Vagina (tissue), 2 donors: ENCODE measurements at regions not wholly inside any gene's neighbourhood (a gene's known extent, or its start where the extent isn't known, plus 50 kb on each side); places are given as distances from the start of the nearest gene placed in this dataset.

Experiments
- DNase-seq, 2 donors: peaks; one replicate each; pipeline ENCODE4 v3.0.0-alpha.2; 2017; ENCODE audit errors: extremely low spot score in 2 of 2
- H3K27ac ChIP-seq: fragments of 200-600 bp; sonication (generic); one replicate; pipeline ENCODE4 v1.5.1; 2019
- H3K27me3 ChIP-seq: fragments of 200-600 bp; sonication (generic); one replicate; pipeline ENCODE4 v1.5.1; 2019
- H3K36me3 ChIP-seq, 2 donors: fragments of 200-600 bp; sonication (generic); one replicate each; pipeline ENCODE4 v1.5.1; 2017 to 2019
- H3K4me1 ChIP-seq: fragments of 200-600 bp; sonication (generic); one replicate; pipeline ENCODE4 v1.5.1; 2019
- H3K4me3 ChIP-seq, 2 donors: fragments of 200-600 bp; sonication (generic); 1 replicate in 1 of 2; 2 replicates in 1 of 2; pipeline ENCODE4 v1.5.1; 2016 to 2019
- H3K9me3 ChIP-seq: fragments of 200-600 bp; sonication (generic); one replicate; pipeline ENCODE4 v1.5.1; 2019
- CTCF ChIP-seq, 3 experiments: fragments of 450-650 bp in 2 of 3; fragments of 200-600 bp in 1 of 3; sonication (generic) in 1 of 3; IDR thresholded peaks; one replicate each; pipeline ENCODE4 v1.5.1; 2017 to 2019; ENCODE audit warnings: antibody characterized with exemption in 3 of 3, mild to moderate bottlenecking in 2 of 3, moderate library complexity in 2 of 3
- POLR2A ChIP-seq, 2 donors: fragments of 450-650 bp; IDR thresholded peaks; one replicate each; pipeline ENCODE4 v1.6.1; 2017; ENCODE audit warnings: antibody characterized with exemption in 2 of 2, mild to moderate bottlenecking in 2 of 2, moderate library complexity in 2 of 2
- POLR2AphosphoS5 ChIP-seq, 2 donors: sonication (generic); formaldehyde crosslinking; IDR thresholded peaks; one replicate each; pipeline ENCODE4 v1.9.0; 2017; ENCODE audit warnings: antibody characterized with exemption in 2 of 2, mild to moderate bottlenecking in 2 of 2, low read depth in 1 of 2; ENCODE audit not compliant: insufficient read depth in 1 of 2
- intact Hi-C: fragments of 100-400 bp; cut with DNase I; formaldehyde crosslinking; loops from one replicate; pipeline ENCODE4 v1.15.1; 2023

- H3K27ac ChIP-seq, result peak overlapping the region; percentile 16
- TF ChIP-seq POLR2A (IDR thresholded peaks at IDR 0.05) (no peak), POLR2AphosphoS5 (IDR thresholded peaks at IDR 0.05; ENCODE audit: insufficient read depth in 1 of 2, low read depth in 1 of 2) (peak in 1 of 2 donors; percentile 76), CTCF (IDR thresholded peaks at IDR 0.05) (no peak)
- intact Hi-C loops, result loop anchor here (5.0 to 10.0 kb wide), 2 partner anchors 187 to 250 kb away; partner anchors contain the start of gene IRF2
- peak in 1 of 2 donors; percentile 87 for DNase-seq
- H3K27me3 ChIP-seq, result no peaks in the 10 kb centered on the region
- no peaks in the 10 kb centered on the region for H3K9me3 ChIP-seq
- no peaks in the 10 kb centered on the region for H3K36me3 ChIP-seq
- no peak overlapping the region for H3K4me3 ChIP-seq
- peaks cover 21% of the 10 kb centered on the region for H3K4me1 ChIP-seq
Observed at GRCh38 chr4:184287697-184288255, 70.1 kb upstream of the ENPP6 start.

- DNase-seq, result no peak
- H3K36me3 ChIP-seq, result no peaks in the 10 kb centered on the region
- intact Hi-C loops, result loop anchor here (5.0 to 10.0 kb wide), 2 partner anchors 188 to 251 kb away; partner anchors contain the start of gene IRF2
- TF ChIP-seq CTCF (IDR thresholded peaks at IDR 0.05), result no peak
- TF ChIP-seq POLR2A (IDR thresholded peaks at IDR 0.05), result no peak
- TF ChIP-seq POLR2AphosphoS5 (IDR thresholded peaks at IDR 0.05; ENCODE audit: insufficient read depth in 1 of 2, low read depth in 1 of 2), result no peak
- H3K4me3 ChIP-seq, result no peak overlapping the region
- peaks cover 26% of the 10 kb centered on the region for H3K4me1 ChIP-seq
- H3K9me3 ChIP-seq, result no peaks in the 10 kb centered on the region
- H3K27ac ChIP-seq, result peak overlapping the region; percentile 16
- H3K27me3 ChIP-seq, result no peaks in the 10 kb centered on the region
Observed at GRCh38 chr4:184286358-184286757, 68.7 kb upstream of the ENPP6 start.

GRCh38 chr4:184284742-184285141 lies 67.1 kb upstream of the ENPP6 start:
- DNase-seq, result no peak
- no peak for TF ChIP-seq CTCF (IDR thresholded peaks at IDR 0.05)
- TF ChIP-seq POLR2AphosphoS5 (IDR thresholded peaks at IDR 0.05; ENCODE audit: insufficient read depth in 1 of 2, low read depth in 1 of 2), result no peak
- no peak for TF ChIP-seq POLR2A (IDR thresholded peaks at IDR 0.05)
- no peaks in the 10 kb centered on the region for H3K27me3 ChIP-seq
- peaks cover 27% of the 10 kb centered on the region for H3K4me1 ChIP-seq
- H3K36me3 ChIP-seq, result no peaks in the 10 kb centered on the region
- no peak overlapping the region for H3K27ac ChIP-seq
- intact Hi-C loops, result loop anchor here (5.0 to 10.0 kb wide), 2 partner anchors 190 to 253 kb away; partner anchors contain the start of gene IRF2
- no peaks in the 10 kb centered on the region for H3K9me3 ChIP-seq
- H3K4me3 ChIP-seq, result no peak overlapping the region

- intact Hi-C loops, result loop anchor here (10.0 kb wide), 1 partner anchor 190 kb away; the partner anchor contains the start of gene IRF2
- no peak for TF ChIP-seq CTCF (IDR thresholded peaks at IDR 0.05)
- TF ChIP-seq POLR2A (IDR thresholded peaks at IDR 0.05), result no peak
- TF ChIP-seq POLR2AphosphoS5 (IDR thresholded peaks at IDR 0.05; ENCODE audit: insufficient read depth in 1 of 2, low read depth in 1 of 2), result no peak
- Histone ChIP-seq H3K4me3 (no peak overlapping the region), H3K27me3 (no peaks in the 10 kb centered on the region), H3K9me3 (no peaks in the 10 kb centered on the region), H3K36me3 (no peaks in the 10 kb centered on the region), H3K27ac (no peak overlapping the region), H3K4me1 (peaks cover 27% of the 10 kb centered on the region)
- no peak for DNase-seq
Observed at GRCh38 chr4:184284336-184284690, 66.6 kb upstream of the ENPP6 start.

- Histone ChIP-seq H3K27me3 (no peaks in the 10 kb centered on the region), H3K4me1 (peaks cover 23% of the 10 kb centered on the region), H3K27ac (peak overlapping the region; percentile 2), H3K9me3 (no peaks in the 10 kb centered on the region), H3K4me3 (no peak overlapping the region), H3K36me3 (no peaks in the 10 kb centered on the region)
- intact Hi-C loops, result loop anchor here (10.0 kb wide), 1 partner anchor 191 kb away; the partner anchor contains the start of gene IRF2
- no peak for DNase-seq
- no peak for TF ChIP-seq POLR2A (IDR thresholded peaks at IDR 0.05)
- TF ChIP-seq CTCF (IDR thresholded peaks at IDR 0.05), result no peak
- no peak for TF ChIP-seq POLR2AphosphoS5 (IDR thresholded peaks at IDR 0.05; ENCODE audit: insufficient read depth in 1 of 2, low read depth in 1 of 2)
Observed at GRCh38 chr4:184283659-184284335, 66.1 kb upstream of the ENPP6 start.
